K562 (cell line): ENCODE measurements at regions not wholly inside any gene's neighbourhood (a gene's known extent, or its start where the extent isn't known, plus 50 kb on each side); places are given as distances from the start of the nearest gene placed in this dataset.
A peak's percentile ranks its signal among the peaks of the same experiment; 100 is the strongest.

Source experiments
- ATAC-seq: fragments of 200-7000 bp; cut with Tn5 transposase; 3 replicates; pipeline ENCODE4 v1.9.1; 2020; ENCODE audit warnings: moderate library complexity
- BruUV-seq: library from RNA; stranded (reverse); fragments of 400-500 nt; replicated peaks from 2 replicates; lab custom pipeline; 2021; lab: Mats Ljungman, UMichigan
- CTCF ChIA-PET: fragments of 300-600 bp; formaldehyde crosslinking; extraction: SDS; loops from one replicate; lab custom pipeline; 2021; ENCODE audit warnings: low intra/inter-chr PET ratio; lab: Yijun Ruan, JAX
- POLR2A ChIA-PET: fragments of 300-600, 350-650 bp; sonication (Branson Sonifier 250); formaldehyde crosslinking; extraction: SDS; loops from one replicate; lab custom pipeline; 2021; ENCODE audit warnings: antibody characterized with exemption, inconsistent platforms; lab: Yijun Ruan, JAX
- DNase-seq, 4 experiments: peaks; one replicate each; pipeline versions ENCODE4 v3.0.0 to v3.0.0-alpha.2; 2011 to 2018; ENCODE audit warnings: low spot score in 3 of 4, mixed read lengths in 3 of 4; ENCODE audit errors: extremely low read depth in 1 of 4
- FAIRE-seq: peaks from 2 replicates; lab custom pipeline; 2011; peaks lifted over from hg19 to GRCh38; lab: Jason Lieb, UNC
- H2AFZ ChIP-seq: 2 replicates; pipeline ENCODE4 v1.6.0; 2011; ENCODE audit warnings: low read depth, low read length, control low read depth, inconsistent platforms
- H3K27ac ChIP-seq: fragments of 200-600 bp; 3 replicates; pipeline ENCODE4 v1.8.0; 2011; ENCODE audit warnings: low read depth, mild to moderate bottlenecking, control low read depth, inconsistent platforms, low read length, moderate library complexity, mixed read lengths; ENCODE audit errors: extremely low read depth
- H3K27me3 ChIP-seq, 2 experiments: fragments of 300-600 bp in 1 of 2; 2 replicates in 1 of 2; 3 replicates in 1 of 2; pipeline versions ENCODE4 v1.6.0 to v1.8.0; 2011; ENCODE audit warnings: inconsistent platforms in 2 of 2, low read length in 2 of 2, mild to moderate bottlenecking in 1 of 2, mixed read lengths in 1 of 2, moderate library complexity in 1 of 2; ENCODE audit not compliant: control insufficient read depth in 2 of 2, insufficient read depth in 2 of 2
- H3K36me3 ChIP-seq: fragments of 300-600 bp; 3 replicates; pipeline ENCODE4 v1.8.0; 2011; ENCODE audit warnings: mild to moderate bottlenecking, low read length, inconsistent platforms; ENCODE audit not compliant: control insufficient read depth, insufficient read depth
- H3K4me1 ChIP-seq, 2 experiments: fragments of 200-600 bp in 1 of 2; replicated peaks in 1 of 2; 2 replicates in 1 of 2; 3 replicates in 1 of 2; pipeline versions ENCODE4 v1.5.1 to v1.8.0; 2011; ENCODE audit warnings: inconsistent platforms in 2 of 2, low read length in 2 of 2, mild to moderate bottlenecking in 1 of 2, mixed read lengths in 1 of 2, moderate library complexity in 1 of 2; ENCODE audit not compliant: control insufficient read depth in 2 of 2, insufficient read depth in 2 of 2
- H3K4me2 ChIP-seq: 2 replicates; pipeline ENCODE4 v1.6.1; 2011; ENCODE audit warnings: low read length, control low read depth, inconsistent platforms, mixed read lengths; ENCODE audit not compliant: insufficient read depth
- H3K4me3 ChIP-seq: fragments of 200-600 bp; sonication (generic), shearing (Covaris generic); 2 replicates; pipeline ENCODE4 v1.5.1; 2016; ENCODE audit warnings: control low read depth, inconsistent platforms
- H3K79me2 ChIP-seq: fragments of 200-600 bp; 3 replicates; pipeline ENCODE4 v1.8.0; 2011; ENCODE audit warnings: low read length, inconsistent platforms; ENCODE audit not compliant: control insufficient read depth, insufficient read depth
- H3K9ac ChIP-seq, 2 experiments: 2 replicates each; pipeline versions ENCODE4 v1.6.0 to v1.6.1; 2011; ENCODE audit warnings: low read depth in 2 of 2, low read length in 2 of 2, control low read depth in 1 of 2, inconsistent platforms in 1 of 2, mild to moderate bottlenecking in 1 of 2, mixed read lengths in 1 of 2; ENCODE audit not compliant: insufficient read depth in 1 of 2
- H3K9me1 ChIP-seq: one replicate; pipeline ENCODE4 v1.6.0; 2011; ENCODE audit warnings: inconsistent platforms, mild to moderate bottlenecking, low read length, moderate library complexity; ENCODE audit not compliant: control insufficient read depth, insufficient read depth
- H3K9me3 ChIP-seq: replicated peaks from 2 replicates; pipeline ENCODE4 v1.5.1; 2011; ENCODE audit warnings: low read depth, low read length, inconsistent platforms; ENCODE audit not compliant: control insufficient read depth, insufficient read depth
- H4K20me1 ChIP-seq: replicated peaks from 2 replicates; pipeline ENCODE4 v1.6.1; 2011; ENCODE audit warnings: low read length, inconsistent platforms, mixed read lengths; ENCODE audit not compliant: control insufficient read depth, insufficient read depth
- ARHGAP35 ChIP-seq: fragments of 450-650 bp; IDR thresholded peaks from 2 replicates; pipeline ENCODE4 v1.6.1; 2018; ENCODE audit not compliant: partially characterized antibody
- CC2D1A ChIP-seq: fragments of 450-650 bp; IDR thresholded peaks from 2 replicates; pipeline ENCODE4 v1.6.1; 2017; ENCODE audit warnings: mild to moderate bottlenecking
- CTBP1 ChIP-seq: fragments of 450-650 bp; IDR thresholded peaks from 2 replicates; pipeline ENCODE4 v1.6.1; 2016; ENCODE audit warnings: borderline replicate concordance
- DDX20 ChIP-seq: fragments of 450-650 bp; IDR thresholded peaks from 2 replicates; pipeline ENCODE4 v1.6.1; 2016; ENCODE audit warnings: missing genetic modification characterization, low read depth, mild to moderate bottlenecking, missing compliant biosample characterization, moderate library complexity
- DIDO1 ChIP-seq: fragments of 450-650 bp; IDR thresholded peaks from 2 replicates; pipeline ENCODE4 v1.6.1; 2016; ENCODE audit warnings: low read depth, missing biosample characterization, missing genetic modification characterization
- ETS2 ChIP-seq: IDR thresholded peaks from 2 replicates; pipeline ENCODE4 v1.6.1; 2016; ENCODE audit warnings: borderline replicate concordance, missing genetic modification characterization, mild to moderate bottlenecking, moderate library complexity, missing compliant biosample characterization; ENCODE audit not compliant: poor library complexity, severe bottlenecking
- FOXM1 ChIP-seq, 2 experiments: fragments of 450-650 bp in 1 of 2; sonication (generic) in 1 of 2; formaldehyde crosslinking in 1 of 2; IDR thresholded peaks; 2 replicates each; pipeline versions ENCODE4 v1.6.1 to v1.9.0; 2017 to 2022; ENCODE audit warnings: low read depth in 2 of 2, mild to moderate bottlenecking in 2 of 2, missing genetic modification reagents in 1 of 2, moderate library complexity in 1 of 2
- GABPA ChIP-seq: fragments of 200-800 bp; sonication (Bioruptor generic); conservative IDR thresholded peaks from 2 replicates; pipeline ENCODE4 v1.6.1; 2016; ENCODE audit warnings: low read depth, missing genetic modification characterization, missing compliant biosample characterization
- MLLT1 ChIP-seq, 2 experiments: fragments of 450-650 bp; IDR thresholded peaks; 2 replicates each; pipeline ENCODE4 v1.6.1; 2016
- NCOA1 ChIP-seq: fragments of 450-650 bp; IDR thresholded peaks from 2 replicates; pipeline ENCODE4 v1.6.1; 2016; ENCODE audit warnings: low read depth
- TRIM24 ChIP-seq, 2 experiments: fragments of 450-650 bp; IDR thresholded peaks; 2 replicates each; pipeline ENCODE4 v1.6.1; 2016
- ZNF133 ChIP-seq: fragments of 250-450 bp; sonication (Bioruptor Pico); IDR thresholded peaks from 2 replicates; pipeline ENCODE4 v1.4.0; 2020; ENCODE audit warnings: mild to moderate bottlenecking
- ZNF217 ChIP-seq: sonication (generic); formaldehyde crosslinking; IDR thresholded peaks from 2 replicates; pipeline ENCODE4 v1.8.0; 2022; ENCODE audit warnings: mild to moderate bottlenecking, missing genetic modification reagents
- ZNF780A ChIP-seq: fragments of 250-450 bp; sonication (Bioruptor Pico); IDR thresholded peaks from 2 replicates; pipeline ENCODE4 v1.5.0; 2021; ENCODE audit warnings: mild to moderate bottlenecking
- WGBS: fragments of 100-300 bp; shearing (Covaris generic); methylation state at CpG from one replicate; pipeline ENCODE4 v1.1.6; 2016; ENCODE audit warnings: low coverage, mixed read lengths; ENCODE audit not compliant: insufficient coverage; ENCODE audit errors: missing lambda C conversion rate; 5-methylcytosine and 5-hydroxymethylcytosine counted together
- in situ Hi-C: fragments of 300-500 bp; cut with MboI; formaldehyde crosslinking; loops from 4 replicates; pipeline ENCODE4 v1.15.0; 2018; ENCODE audit warnings: inconsistent platforms, mixed read lengths
- intact Hi-C: fragments of 100-400 bp; cut with micrococcal nuclease; formaldehyde crosslinking; loops from 2 replicates; pipeline ENCODE4 v1.14.2; 2022
- TF ChIP-seq, protein P1 (sequence below): fragments of 250-450 bp; sonication (Bioruptor Pico); IDR thresholded peaks from 2 replicates; pipeline ENCODE4 v1.4.0; 2020; ENCODE audit warnings: mild to moderate bottlenecking

DNA sequence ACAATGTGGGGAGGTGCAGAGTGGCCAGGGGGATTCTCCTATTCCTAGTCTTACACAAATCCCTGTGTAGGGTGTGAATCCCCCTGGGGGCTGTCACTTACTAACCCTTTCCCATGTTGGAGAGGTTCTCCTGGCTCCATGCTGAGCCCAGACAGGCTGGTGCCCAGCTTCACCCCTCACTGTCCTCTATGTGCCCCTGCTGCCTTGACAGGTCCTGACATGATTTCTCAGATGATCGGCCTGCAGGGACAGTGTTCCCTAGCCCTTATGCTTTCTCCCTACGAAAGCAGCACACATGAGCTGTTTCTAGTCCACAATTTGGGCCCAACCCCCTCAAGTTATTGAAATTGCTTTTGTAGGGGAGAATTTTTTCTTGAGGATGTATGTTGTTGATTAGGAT is 68.9 kb upstream of the FAM78B start:
- Histone ChIP-seq H3K27ac (no peak overlapping the region), H3K27me3 (no peaks in the 10 kb centered on the region; a peak in 1 of 5 replicates), H3K4me2 (no peak overlapping the region), H3K4me3 (no peak overlapping the region), H2AFZ (no peak overlapping the region), H3K4me1 (no peaks in the 10 kb centered on the region), H4K20me1 (no peaks in the 10 kb centered on the region), H3K36me3 (no peaks in the 10 kb centered on the region), H3K9me1 (no peaks in the 10 kb centered on the region), H3K9me3 (no peaks in the 10 kb centered on the region), H3K9ac (no peak overlapping the region), H3K79me2 (no peaks in the 10 kb centered on the region)
- no TSS peak for BruUV-seq
- intact Hi-C loops: no loop called here
- POLR2A ChIA-PET: no interaction called here
- 11% methylated on average over 2 of the region's 2 CpGs for WGBS
- TF ChIP-seq ZNF780A (CRISPR knock-in tag) (no peak), DIDO1 (tag) (no peak), GABPA (tag) (no peak), DDX20 (tag) (no peak), CC2D1A (no peak), ZNF217 (CRISPR knock-in tag) (no peak)
- no peak for DNase-seq
- CTCF ChIA-PET: no interaction called here
- no peak for ATAC-seq
- no peak for FAIRE-seq
- in situ Hi-C loops: no loop called here

- no peak for TF ChIP-seq CTBP1
- no peak for TF ChIP-seq ZNF133 (CRISPR knock-in tag)
- no peak for TF ChIP-seq TRIM24 (IDR thresholded peaks at IDR 0.05)
- TF ChIP-seq, protein P1, sequence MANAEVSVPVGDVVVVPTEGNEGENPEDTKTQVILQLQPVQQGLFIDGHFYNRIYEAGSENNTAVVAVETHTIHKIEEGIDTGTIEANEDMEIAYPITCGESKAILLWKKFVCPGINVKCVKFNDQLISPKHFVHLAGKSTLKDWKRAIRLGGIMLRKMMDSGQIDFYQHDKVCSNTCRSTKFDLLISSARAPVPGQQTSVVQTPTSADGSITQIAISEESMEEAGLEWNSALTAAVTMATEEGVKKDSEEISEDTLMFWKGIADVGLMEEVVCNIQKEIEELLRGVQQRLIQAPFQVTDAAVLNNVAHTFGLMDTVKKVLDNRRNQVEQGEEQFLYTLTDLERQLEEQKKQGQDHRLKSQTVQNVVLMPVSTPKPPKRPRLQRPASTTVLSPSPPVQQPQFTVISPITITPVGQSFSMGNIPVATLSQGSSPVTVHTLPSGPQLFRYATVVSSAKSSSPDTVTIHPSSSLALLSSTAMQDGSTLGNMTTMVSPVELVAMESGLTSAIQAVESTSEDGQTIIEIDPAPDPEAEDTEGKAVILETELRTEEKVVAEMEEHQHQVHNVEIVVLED (CRISPR knock-in tag): no peak
- TF ChIP-seq ARHGAP35: no peak
- no peak for TF ChIP-seq ETS2 (tag)
- TF ChIP-seq NCOA1: no peak
- TF ChIP-seq FOXM1 (IDR thresholded peaks at IDR 0.05; ENCODE audit: low read depth): no peak
- TF ChIP-seq FOXM1 (CRISPR knock-in tag; IDR thresholded peaks at IDR 0.05; ENCODE audit: low read depth): no peak
- no peak for TF ChIP-seq MLLT1 (IDR thresholded peaks at IDR 0.05)
- in situ Hi-C loops: no loop called here
- BruUV-seq: no TSS peak
- ATAC-seq (0 out of 3 replicates have a peak, but pooled peaks have one; percentile 32), DNase-seq (no peak), FAIRE-seq (no peak)
- H3K4me1 ChIP-seq: no peaks in the 10 kb centered on the region
- no peak overlapping the region for H3K27ac ChIP-seq
- no peaks in the 10 kb centered on the region for H3K36me3 ChIP-seq
- no peak overlapping the region for H3K9ac ChIP-seq
- H2AFZ ChIP-seq: no peak overlapping the region
- intact Hi-C loops: no loop called here
- CTCF ChIA-PET: no interaction called here
- no peaks in the 10 kb centered on the region for H3K9me1 ChIP-seq
- H3K4me2 ChIP-seq: no peak overlapping the region
- H3K4me3 ChIP-seq: no peak overlapping the region
- 0% methylated on average over 1 of the region's 1 CpG for WGBS
- H4K20me1 ChIP-seq: no peaks in the 10 kb centered on the region
- no peaks in the 10 kb centered on the region for H3K79me2 ChIP-seq
- POLR2A ChIA-PET: no interaction called here
- H3K9me3 ChIP-seq: no peaks in the 10 kb centered on the region
- H3K27me3 ChIP-seq: no peaks in the 10 kb centered on the region; a peak in 1 of 5 replicates
Observed at GRCh38 chr1:166237675-166238074, 70.9 kb upstream of the FAM78B start.
